ENCODE measurements at regions not wholly inside any gene's neighbourhood (a gene's known extent, or its start where the extent isn't known, plus 50 kb on each side); places are given as distances from the start of the nearest gene placed in this dataset.

GRCh38 chr2:189254268-189254883 is 74.8 kb upstream of the COL5A2 start:
- DNase-seq: no peak
- Mint-ChIP-seq H3K27ac (no peak overlapping the region), H3K4me1 (no peaks in the 10 kb centered on the region), H3K36me3 (ENCODE audit: low read depth) (no peaks in the 10 kb centered on the region), H3K9me3 (no peaks in the 10 kb centered on the region), H3K27me3 (no peaks in the 10 kb centered on the region), H3K4me3 (no peak overlapping the region)
- POLR2A ChIA-PET: no interaction called here
- CTCF ChIA-PET: no interaction called here

- Mint-ChIP-seq H3K9me3 (no peaks in the 10 kb centered on the region), H3K36me3 (ENCODE audit: low read depth) (no peaks in the 10 kb centered on the region), H3K4me1 (no peaks in the 10 kb centered on the region), H3K27me3 (no peaks in the 10 kb centered on the region), H3K27ac (no peak overlapping the region), H3K4me3 (no peak overlapping the region)
- DNase-seq: no peak
- POLR2A ChIA-PET: no interaction called here
- CTCF ChIA-PET: no interaction called here
These were observed 76.2 kb upstream of the COL5A2 start for GRCh38 chr2:189255711-189256110.

GRCh38 chr2:189258616-189259365 is 79.2 kb upstream of the COL5A2 start:
- Mint-ChIP-seq H3K27ac (no peak overlapping the region), H3K4me3 (no peak overlapping the region), H3K4me1 (no peaks in the 10 kb centered on the region), H3K27me3 (no peaks in the 10 kb centered on the region), H3K36me3 (ENCODE audit: low read depth) (no peaks in the 10 kb centered on the region), H3K9me3 (no peaks in the 10 kb centered on the region)
- POLR2A ChIA-PET: no interaction called here
- DNase-seq: no peak
- CTCF ChIA-PET: no interaction called here

- no peak overlapping the region for H3K4me3 Mint-ChIP-seq
- no peaks in the 10 kb centered on the region for H3K27me3 Mint-ChIP-seq
- no peaks in the 10 kb centered on the region for H3K36me3 Mint-ChIP-seq (ENCODE audit: low read depth)
- no peaks in the 10 kb centered on the region for H3K9me3 Mint-ChIP-seq
- H3K4me1 Mint-ChIP-seq: no peaks in the 10 kb centered on the region
- CTCF ChIA-PET: no interaction called here
- POLR2A ChIA-PET: no interaction called here
- DNase-seq: no peak
- no peak overlapping the region for H3K27ac Mint-ChIP-seq
These were observed 80.8 kb upstream of the COL5A2 start for GRCh38 chr2:189260361-189260814.

- CTCF ChIA-PET: no interaction called here
- Mint-ChIP-seq H3K36me3 (ENCODE audit: low read depth) (no peaks in the 10 kb centered on the region), H3K27me3 (no peaks in the 10 kb centered on the region), H3K4me3 (no peak overlapping the region), H3K4me1 (no peaks in the 10 kb centered on the region), H3K9me3 (no peaks in the 10 kb centered on the region), H3K27ac (no peak overlapping the region)
- POLR2A ChIA-PET: no interaction called here
- DNase-seq: no peak
These were observed 81.9 kb upstream of the COL5A2 start for GRCh38 chr2:189261431-189261841.

GRCh38 chr2:189261916-189262315 is 82.4 kb upstream of the COL5A2 start:
- Mint-ChIP-seq H3K4me3 (no peak overlapping the region), H3K27me3 (no peaks in the 10 kb centered on the region), H3K36me3 (ENCODE audit: low read depth) (no peaks in the 10 kb centered on the region), H3K9me3 (no peaks in the 10 kb centered on the region), H3K27ac (no peak overlapping the region), H3K4me1 (no peaks in the 10 kb centered on the region)
- CTCF ChIA-PET: no interaction called here
- DNase-seq: no peak
- POLR2A ChIA-PET: no interaction called here

GRCh38 chr2:189265696-189266320 is 86.2 kb upstream of the COL5A2 start:
- Mint-ChIP-seq H3K27me3 (no peaks in the 10 kb centered on the region), H3K36me3 (ENCODE audit: low read depth) (no peaks in the 10 kb centered on the region), H3K4me1 (no peaks in the 10 kb centered on the region), H3K9me3 (no peaks in the 10 kb centered on the region), H3K27ac (no peak overlapping the region), H3K4me3 (no peak overlapping the region)
- CTCF ChIA-PET: no interaction called here
- DNase-seq: no peak
- POLR2A ChIA-PET: no interaction called here

GRCh38 chr2:189267491-189267890 is 87.9 kb upstream of the COL5A2 start:
- H3K27ac Mint-ChIP-seq: no peak overlapping the region
- no peak for DNase-seq
- ChIA-PET POLR2A (no interaction called here), CTCF (no interaction called here)
- no peak overlapping the region for H3K4me3 Mint-ChIP-seq
- no peaks in the 10 kb centered on the region for H3K9me3 Mint-ChIP-seq
- H3K4me1 Mint-ChIP-seq: no peaks in the 10 kb centered on the region
- H3K36me3 Mint-ChIP-seq (ENCODE audit: low read depth): no peaks in the 10 kb centered on the region
- H3K27me3 Mint-ChIP-seq: no peaks in the 10 kb centered on the region

- Mint-ChIP-seq H3K4me1 (no peaks in the 10 kb centered on the region), H3K4me3 (no peak overlapping the region), H3K27ac (no peak overlapping the region), H3K9me3 (no peaks in the 10 kb centered on the region), H3K27me3 (no peaks in the 10 kb centered on the region), H3K36me3 (ENCODE audit: low read depth) (no peaks in the 10 kb centered on the region)
- CTCF ChIA-PET: no interaction called here
- DNase-seq: no peak
- POLR2A ChIA-PET: no interaction called here
These were observed 88.5 kb upstream of the COL5A2 start for GRCh38 chr2:189267925-189268579.

GRCh38 chr2:189268763-189269162 is 89.2 kb upstream of the COL5A2 start:
- Mint-ChIP-seq H3K36me3 (ENCODE audit: low read depth) (no peaks in the 10 kb centered on the region), H3K27me3 (no peaks in the 10 kb centered on the region), H3K9me3 (no peaks in the 10 kb centered on the region), H3K27ac (no peak overlapping the region), H3K4me3 (no peak overlapping the region), H3K4me1 (no peaks in the 10 kb centered on the region)
- ChIA-PET POLR2A (no interaction called here), CTCF (interaction anchor here (0.6 kb wide), 1 partner anchor 11 kb away, joined by 6 read pairs; no protein-coding TSS in a partner anchor)
- DNase-seq: no peak

GRCh38 chr2:189273734-189274133 is 94.2 kb upstream of the COL5A2 start:
- no peaks in the 10 kb centered on the region for H3K27me3 Mint-ChIP-seq
- no peaks in the 10 kb centered on the region for H3K36me3 Mint-ChIP-seq (ENCODE audit: low read depth)
- ChIA-PET CTCF (no interaction called here), POLR2A (no interaction called here)
- no peaks in the 10 kb centered on the region for H3K4me1 Mint-ChIP-seq
- no peak for DNase-seq
- H3K4me3 Mint-ChIP-seq: no peak overlapping the region
- no peaks in the 10 kb centered on the region for H3K9me3 Mint-ChIP-seq
- H3K27ac Mint-ChIP-seq: no peak overlapping the region

GRCh38 chr2:189274361-189274760 is 94.8 kb upstream of the COL5A2 start:
- Mint-ChIP-seq H3K36me3 (ENCODE audit: low read depth) (no peaks in the 10 kb centered on the region), H3K4me3 (no peak overlapping the region), H3K27ac (no peak overlapping the region), H3K9me3 (no peaks in the 10 kb centered on the region), H3K4me1 (no peaks in the 10 kb centered on the region), H3K27me3 (no peaks in the 10 kb centered on the region)
- ChIA-PET CTCF (interaction anchor here (1.3 kb wide), 1 partner anchor 13 kb away, joined by 4 read pairs; no protein-coding TSS in a partner anchor), POLR2A (no interaction called here)
- no peak for DNase-seq

- Mint-ChIP-seq H3K27me3 (no peaks in the 10 kb centered on the region), H3K9me3 (no peaks in the 10 kb centered on the region), H3K36me3 (ENCODE audit: low read depth) (no peaks in the 10 kb centered on the region), H3K4me3 (no peak overlapping the region), H3K4me1 (no peaks in the 10 kb centered on the region), H3K27ac (no peak overlapping the region)
- no peak for DNase-seq
- ChIA-PET POLR2A (no interaction called here), CTCF (no interaction called here)
These were observed 96.7 kb upstream of the COL5A2 start for GRCh38 chr2:189276277-189276676.
